ENCODE measurements at regions not wholly inside any gene's neighbourhood (a gene's known extent, or its start where the extent isn't known, plus 50 kb on each side); places are given as distances from the start of the nearest gene placed in this dataset.

DNA sequence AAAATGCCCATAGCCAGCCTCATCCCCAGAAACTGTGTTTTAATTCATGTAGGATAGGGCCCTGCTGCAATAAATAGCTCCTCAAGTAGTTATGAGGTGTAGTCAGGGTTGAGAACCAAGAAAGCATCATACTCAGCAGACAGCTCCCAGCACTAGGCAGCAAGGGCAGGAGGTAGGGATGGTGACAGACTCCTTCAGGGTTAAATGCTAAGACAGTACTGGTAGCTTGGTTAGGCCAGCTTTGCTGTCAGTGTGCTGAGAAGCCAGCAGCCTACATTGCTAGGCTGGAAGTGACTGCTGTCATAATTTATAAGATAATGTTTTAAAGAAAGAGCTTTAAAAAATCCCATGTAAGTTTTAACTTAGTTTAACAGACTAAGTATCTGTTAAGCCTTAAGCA, 113.9 kb upstream of the IMMP2L start:
- no peak overlapping the region for H3K4me3 ChIP-seq (ENCODE audit: low read depth, low read length)
- no peaks in the 10 kb centered on the region for H3K36me3 ChIP-seq (ENCODE audit: control insufficient read depth, insufficient read depth, low read length)
- ATAC-seq (ENCODE audit: low read depth in 2 of 2) (no peak), DNase-seq (no peak)
- Mint-ChIP-seq H3K27ac (no peak overlapping the region), H3K27me3 (no peaks in the 10 kb centered on the region), H3K4me3 (no peak overlapping the region), H3K36me3 (no peaks in the 10 kb centered on the region), H3K4me1 (no peaks in the 10 kb centered on the region), H3K9me3 (peaks cover 0 to 2% (median 0%) of the 10 kb centered on the region in 7 donors)
- H3K27ac ChIP-seq (ENCODE audit: insufficient read depth, low read length, poor library complexity, severe bottlenecking): no peak overlapping the region
- no peaks in the 10 kb centered on the region for H3K4me1 ChIP-seq (ENCODE audit: control insufficient read depth, insufficient read depth, low read length, poor library complexity, severe bottlenecking)
- H3K9me3 ChIP-seq (ENCODE audit: control insufficient read depth in 2 of 2, low read length in 2 of 2): no peaks in the 10 kb centered on the region
- H3K27me3 ChIP-seq (ENCODE audit: control insufficient read depth, insufficient read depth, low read length): no peaks in the 10 kb centered on the region

DNA sequence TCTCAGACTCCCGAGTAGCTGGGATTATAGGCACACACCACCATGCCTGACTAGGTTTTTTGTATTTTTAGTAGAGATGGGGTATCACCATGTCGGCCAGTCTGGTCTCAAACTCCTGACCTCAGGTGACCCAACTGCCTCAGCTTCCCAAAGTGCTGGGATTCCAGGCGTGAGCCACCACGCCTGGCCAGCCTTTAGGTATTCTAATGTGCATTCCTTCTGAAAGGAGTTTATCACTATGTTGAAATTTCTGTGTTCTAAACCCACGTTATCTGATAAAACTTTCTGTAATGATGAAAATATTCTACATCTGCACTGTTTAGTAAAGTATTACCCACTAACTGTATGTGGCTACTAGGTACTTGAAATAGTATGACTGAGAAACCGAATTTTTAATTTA, 110.6 kb upstream of the IMMP2L start:
- Mint-ChIP-seq H3K9me3 (peaks cover 0 to 2% (median 0%) of the 10 kb centered on the region in 7 donors), H3K27ac (no peak overlapping the region)
- no peak for ATAC-seq (ENCODE audit: low read depth in 2 of 2)

DNA sequence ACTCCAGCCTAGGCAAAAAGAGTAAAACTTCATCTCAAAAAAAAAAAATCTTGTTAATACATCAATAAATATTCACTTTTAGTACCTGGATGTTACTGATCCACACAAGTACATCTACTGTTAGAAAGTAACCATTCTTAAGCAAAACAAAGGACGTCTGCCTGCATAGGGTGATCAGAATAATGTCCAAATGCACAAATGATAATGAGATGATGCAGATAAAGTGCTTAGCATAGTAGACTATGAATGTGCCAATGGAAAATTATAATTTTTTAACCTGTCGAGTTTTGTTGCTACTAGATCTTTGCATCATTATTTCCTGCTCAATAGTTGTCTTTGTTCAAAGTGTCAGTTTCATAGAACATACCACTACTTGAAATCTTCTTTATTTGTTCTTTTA, 109.6 kb upstream of the IMMP2L start:
- H3K9me3 ChIP-seq (ENCODE audit: control insufficient read depth in 2 of 2, low read length in 2 of 2): no peaks in the 10 kb centered on the region
- H3K36me3 ChIP-seq (ENCODE audit: control insufficient read depth, insufficient read depth, low read length): no peaks in the 10 kb centered on the region
- H3K4me3 ChIP-seq (ENCODE audit: low read depth, low read length): no peak overlapping the region
- DNase-seq (no peak), ATAC-seq (ENCODE audit: low read depth in 2 of 2) (no peak)
- H3K27me3 ChIP-seq (ENCODE audit: control insufficient read depth, insufficient read depth, low read length): no peaks in the 10 kb centered on the region
- no peaks in the 10 kb centered on the region for H3K4me1 ChIP-seq (ENCODE audit: control insufficient read depth, insufficient read depth, low read length, poor library complexity, severe bottlenecking)
- Mint-ChIP-seq H3K4me3 (no peak overlapping the region), H3K27me3 (no peaks in the 10 kb centered on the region), H3K9me3 (peaks cover 0 to 2% (median 0%) of the 10 kb centered on the region in 7 donors), H3K27ac (no peak overlapping the region), H3K36me3 (no peaks in the 10 kb centered on the region), H3K4me1 (no peaks in the 10 kb centered on the region)
- H3K27ac ChIP-seq (ENCODE audit: insufficient read depth, low read length, poor library complexity, severe bottlenecking): no peak overlapping the region

More for the DNA sequence above, 110.6 kb upstream of the IMMP2L start:
- Histone ChIP-seq H3K27ac (ENCODE audit: insufficient read depth, low read length, poor library complexity, severe bottlenecking) (no peak overlapping the region), H3K36me3 (ENCODE audit: control insufficient read depth, insufficient read depth, low read length) (no peaks in the 10 kb centered on the region), H3K4me1 (ENCODE audit: control insufficient read depth, insufficient read depth, low read length, poor library complexity, severe bottlenecking) (no peaks in the 10 kb centered on the region), H3K4me3 (ENCODE audit: low read depth, low read length) (no peak overlapping the region), H3K9me3 (ENCODE audit: control insufficient read depth in 2 of 2, low read length in 2 of 2) (no peaks in the 10 kb centered on the region), H3K27me3 (ENCODE audit: control insufficient read depth, insufficient read depth, low read length) (no peaks in the 10 kb centered on the region)
- DNase-seq: no peak
- H3K36me3 Mint-ChIP-seq: no peaks in the 10 kb centered on the region
- no peaks in the 10 kb centered on the region for H3K27me3 Mint-ChIP-seq
- no peak overlapping the region for H3K4me3 Mint-ChIP-seq
- H3K4me1 Mint-ChIP-seq: no peaks in the 10 kb centered on the region

DNA sequence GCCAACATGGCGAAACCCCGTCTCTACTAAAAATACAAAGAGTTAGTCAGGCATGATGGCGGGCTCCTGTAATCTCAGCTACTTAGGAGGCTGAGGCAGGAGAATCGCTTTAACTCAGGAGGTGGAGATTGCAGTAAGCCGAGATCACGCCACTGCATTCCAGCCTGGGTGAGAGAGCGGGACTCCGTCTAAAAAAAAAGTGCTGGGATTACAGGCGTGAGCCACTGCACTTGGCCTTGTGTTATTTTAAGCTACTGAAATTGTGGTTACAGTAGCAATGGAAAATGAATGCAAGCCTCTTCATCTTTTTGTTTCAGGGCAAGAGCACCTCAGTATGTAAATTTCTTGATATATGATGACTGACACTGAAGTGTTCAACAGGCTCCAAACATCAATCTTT, 106.4 kb upstream of the IMMP2L start:
- Histone ChIP-seq H3K27ac (ENCODE audit: insufficient read depth, low read length, poor library complexity, severe bottlenecking) (no peak overlapping the region), H3K27me3 (ENCODE audit: control insufficient read depth, insufficient read depth, low read length) (no peaks in the 10 kb centered on the region), H3K9me3 (ENCODE audit: control insufficient read depth in 2 of 2, low read length in 2 of 2) (no peaks in the 10 kb centered on the region), H3K4me3 (ENCODE audit: low read depth, low read length) (no peak overlapping the region), H3K4me1 (ENCODE audit: control insufficient read depth, insufficient read depth, low read length, poor library complexity, severe bottlenecking) (no peaks in the 10 kb centered on the region), H3K36me3 (ENCODE audit: control insufficient read depth, insufficient read depth, low read length) (no peaks in the 10 kb centered on the region)
- no peak overlapping the region for H3K4me3 Mint-ChIP-seq
- peaks cover 4% of the 10 kb centered on the region for H3K27me3 Mint-ChIP-seq
- ATAC-seq (ENCODE audit: low read depth in 2 of 2): no peak
- no peaks in the 10 kb centered on the region for H3K4me1 Mint-ChIP-seq
- DNase-seq: no peak
- no peaks in the 10 kb centered on the region for H3K36me3 Mint-ChIP-seq
- H3K27ac Mint-ChIP-seq: no peak overlapping the region
- H3K9me3 Mint-ChIP-seq: peaks cover 0 to 3% (median 0%) of the 10 kb centered on the region in 7 donors

DNA sequence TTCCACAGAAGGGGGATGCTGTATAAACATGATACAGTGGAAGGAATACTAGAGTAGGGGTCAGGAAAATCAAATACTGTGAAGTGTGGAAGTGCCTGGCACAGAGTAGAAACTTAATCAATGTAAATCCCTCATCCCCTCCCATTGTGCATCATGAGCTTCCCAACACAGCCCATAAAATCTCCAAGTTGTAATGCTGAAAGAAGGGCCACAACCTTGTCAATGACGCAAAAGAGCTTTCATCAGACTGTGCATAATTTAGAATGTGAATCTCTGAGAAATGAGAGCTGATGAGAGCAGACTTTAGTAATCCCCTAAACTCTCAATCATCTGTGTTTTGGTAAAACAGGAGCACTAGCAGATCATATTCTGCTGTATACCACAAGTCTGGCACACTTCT, 105.2 kb upstream of the IMMP2L start:
- Mint-ChIP-seq H3K4me3 (no peak overlapping the region), H3K36me3 (no peaks in the 10 kb centered on the region), H3K27ac (no peak overlapping the region), H3K4me1 (no peaks in the 10 kb centered on the region), H3K27me3 (peaks cover 4% of the 10 kb centered on the region), H3K9me3 (peaks cover 0 to 3% (median 0%) of the 10 kb centered on the region in 7 donors)
- Histone ChIP-seq H3K9me3 (ENCODE audit: control insufficient read depth in 2 of 2, low read length in 2 of 2) (no peaks in the 10 kb centered on the region), H3K4me1 (ENCODE audit: control insufficient read depth, insufficient read depth, low read length, poor library complexity, severe bottlenecking) (no peaks in the 10 kb centered on the region), H3K27me3 (ENCODE audit: control insufficient read depth, insufficient read depth, low read length) (no peaks in the 10 kb centered on the region), H3K4me3 (ENCODE audit: low read depth, low read length) (no peak overlapping the region), H3K27ac (ENCODE audit: insufficient read depth, low read length, poor library complexity, severe bottlenecking) (no peak overlapping the region), H3K36me3 (ENCODE audit: control insufficient read depth, insufficient read depth, low read length) (no peaks in the 10 kb centered on the region)
- no peak for DNase-seq
- ATAC-seq (ENCODE audit: low read depth in 2 of 2): no peak

DNA sequence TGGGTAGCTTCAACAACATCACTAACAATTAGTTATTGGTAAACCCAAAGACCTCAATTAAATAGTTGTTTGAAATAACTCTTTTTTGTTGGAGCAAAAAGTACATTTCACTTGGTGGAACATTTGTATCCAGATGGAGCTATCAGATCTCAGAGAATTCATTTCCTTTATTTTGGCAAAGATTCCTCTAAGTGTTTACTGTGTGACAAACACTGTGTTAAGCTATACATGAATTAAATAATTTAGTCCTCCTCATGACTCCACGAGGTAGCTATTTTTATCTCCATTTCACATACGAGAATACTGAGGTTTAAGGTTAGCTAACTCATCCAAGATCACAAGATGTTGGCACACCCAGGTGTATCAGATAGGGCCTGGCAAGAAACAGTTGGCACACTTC, 104.0 kb upstream of the IMMP2L start:
- no peak overlapping the region for H3K27ac ChIP-seq (ENCODE audit: insufficient read depth, low read length, poor library complexity, severe bottlenecking)

DNA sequence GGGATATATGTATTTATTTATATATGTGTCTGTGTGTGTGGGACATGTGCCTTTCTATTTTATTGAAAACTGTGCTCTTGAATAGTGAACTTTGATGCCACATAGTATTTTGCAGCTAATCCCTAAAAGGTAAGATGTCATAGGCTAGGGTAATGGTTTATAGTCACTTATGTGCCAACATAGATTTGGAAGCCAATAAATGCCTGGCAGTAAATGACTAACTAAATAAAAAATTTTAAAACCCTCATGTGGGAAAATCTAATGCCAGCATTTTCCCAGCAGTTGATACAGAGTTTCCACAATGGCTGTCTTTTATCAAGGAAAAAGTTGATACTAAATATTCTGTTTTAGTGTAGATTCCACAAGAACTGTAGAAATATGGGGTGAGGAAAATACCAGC, 101.5 kb upstream of the IMMP2L start:
- no peak overlapping the region for H3K4me3 ChIP-seq (ENCODE audit: low read depth, low read length)
- no peak for ATAC-seq (ENCODE audit: low read depth in 2 of 2)
- H3K9me3 Mint-ChIP-seq: peaks cover 0 to 2% (median 0%) of the 10 kb centered on the region in 7 donors

More for the DNA sequence above, 104.0 kb upstream of the IMMP2L start:
- no peaks in the 10 kb centered on the region for H3K4me1 ChIP-seq (ENCODE audit: control insufficient read depth, insufficient read depth, low read length, poor library complexity, severe bottlenecking)
- no peak for ATAC-seq (ENCODE audit: low read depth in 2 of 2)
- H3K27me3 ChIP-seq (ENCODE audit: control insufficient read depth, insufficient read depth, low read length): no peaks in the 10 kb centered on the region
- Mint-ChIP-seq H3K36me3 (no peaks in the 10 kb centered on the region), H3K4me3 (no peak overlapping the region), H3K27ac (no peak overlapping the region), H3K9me3 (peaks cover 0 to 3% (median 0%) of the 10 kb centered on the region in 7 donors), H3K27me3 (peaks cover 4% of the 10 kb centered on the region), H3K4me1 (no peaks in the 10 kb centered on the region)
- DNase-seq: no peak
- H3K9me3 ChIP-seq (ENCODE audit: control insufficient read depth in 2 of 2, low read length in 2 of 2): no peaks in the 10 kb centered on the region
- H3K4me3 ChIP-seq (ENCODE audit: low read depth, low read length): no peak overlapping the region
- H3K36me3 ChIP-seq (ENCODE audit: control insufficient read depth, insufficient read depth, low read length): no peaks in the 10 kb centered on the region

DNA sequence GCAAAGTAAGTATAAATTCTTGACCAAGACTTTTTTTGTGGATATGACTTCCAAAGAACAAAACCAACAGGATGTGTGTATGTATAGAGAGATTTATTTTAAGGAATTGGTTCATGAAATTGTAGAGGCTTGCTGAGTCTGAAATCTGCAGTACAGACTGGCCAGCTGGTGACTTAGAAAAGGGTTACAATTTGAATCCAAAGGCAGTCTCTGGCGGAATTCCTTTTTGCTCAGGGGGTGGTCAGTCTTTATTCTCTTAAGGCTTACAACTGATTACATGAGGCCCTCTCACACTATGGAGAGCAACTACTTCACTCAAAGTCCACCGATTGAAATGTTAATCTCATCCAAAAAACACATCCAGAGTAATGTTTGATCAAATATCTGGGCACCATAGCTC, 100.1 kb upstream of the IMMP2L start:
- H3K27ac Mint-ChIP-seq: no peak overlapping the region
- H3K4me1 Mint-ChIP-seq: no peaks in the 10 kb centered on the region
- DNase-seq (no peak), ATAC-seq (ENCODE audit: low read depth in 2 of 2) (no peak)
- Histone ChIP-seq H3K9me3 (ENCODE audit: control insufficient read depth in 2 of 2, low read length in 2 of 2) (no peaks in the 10 kb centered on the region), H3K27me3 (ENCODE audit: control insufficient read depth, insufficient read depth, low read length) (no peaks in the 10 kb centered on the region), H3K27ac (ENCODE audit: insufficient read depth, low read length, poor library complexity, severe bottlenecking) (no peak overlapping the region), H3K4me3 (ENCODE audit: low read depth, low read length) (no peak overlapping the region), H3K4me1 (ENCODE audit: control insufficient read depth, insufficient read depth, low read length, poor library complexity, severe bottlenecking) (no peaks in the 10 kb centered on the region), H3K36me3 (ENCODE audit: control insufficient read depth, insufficient read depth, low read length) (no peaks in the 10 kb centered on the region)
- peaks cover 4% of the 10 kb centered on the region for H3K27me3 Mint-ChIP-seq
- H3K4me3 Mint-ChIP-seq: no peak overlapping the region
- peaks cover 0 to 2% (median 0%) of the 10 kb centered on the region in 7 donors for H3K9me3 Mint-ChIP-seq
- no peaks in the 10 kb centered on the region for H3K36me3 Mint-ChIP-seq

More for the DNA sequence above, 101.5 kb upstream of the IMMP2L start:
- DNase-seq: no peak
- Histone ChIP-seq H3K4me1 (ENCODE audit: control insufficient read depth, insufficient read depth, low read length, poor library complexity, severe bottlenecking) (no peaks in the 10 kb centered on the region), H3K36me3 (ENCODE audit: control insufficient read depth, insufficient read depth, low read length) (no peaks in the 10 kb centered on the region), H3K27me3 (ENCODE audit: control insufficient read depth, insufficient read depth, low read length) (no peaks in the 10 kb centered on the region), H3K27ac (ENCODE audit: insufficient read depth, low read length, poor library complexity, severe bottlenecking) (no peak overlapping the region), H3K9me3 (ENCODE audit: control insufficient read depth in 2 of 2, low read length in 2 of 2) (no peaks in the 10 kb centered on the region)
- Mint-ChIP-seq H3K27me3 (peaks cover 4% of the 10 kb centered on the region), H3K36me3 (no peaks in the 10 kb centered on the region), H3K4me1 (no peaks in the 10 kb centered on the region), H3K4me3 (no peak overlapping the region), H3K27ac (no peak overlapping the region)
